H9 (cell line): ENCODE measurements at regions not wholly inside any gene's neighbourhood (a gene's known extent, or its start where the extent isn't known, plus 50 kb on each side); places are given as distances from the start of the nearest gene placed in this dataset.

Source experiments
- DNase-seq: peaks from one replicate; pipeline ENCODE4 v3.0.0-alpha.2; 2017
- H2AFZ ChIP-seq: one replicate; pipeline ENCODE4 v1.6.1; 2013; ENCODE audit warnings: mild to moderate bottlenecking, low read length, control low read depth, moderate library complexity
- H2AK5ac ChIP-seq: 2 replicates; pipeline ENCODE4 v1.6.1; 2013; ENCODE audit warnings: low read length, control low read depth, mixed read lengths; ENCODE audit not compliant: insufficient read length
- H2BK120ac ChIP-seq: one replicate; pipeline ENCODE4 v1.6.1; 2013; ENCODE audit warnings: low read depth, mild to moderate bottlenecking, low read length, control low read depth, inconsistent platforms; ENCODE audit not compliant: poor library complexity, severe bottlenecking
- H2BK12ac ChIP-seq: 2 replicates; pipeline ENCODE4 v1.6.1; 2013; ENCODE audit warnings: low read length, control low read depth, mixed read lengths, low read depth; ENCODE audit not compliant: insufficient read length
- H2BK15ac ChIP-seq: 2 replicates; pipeline ENCODE4 v1.6.1; 2013; ENCODE audit warnings: low read depth, low read length, control low read depth
- H2BK20ac ChIP-seq: one replicate; pipeline ENCODE4 v1.6.1; 2013; ENCODE audit warnings: low read depth, mild to moderate bottlenecking, low read length, control low read depth, inconsistent platforms; ENCODE audit not compliant: poor library complexity, severe bottlenecking
- H2BK5ac ChIP-seq: 2 replicates; pipeline ENCODE4 v1.6.1; 2013; ENCODE audit warnings: low read length, control low read depth, mixed read lengths; ENCODE audit not compliant: insufficient read length
- H3K14ac ChIP-seq: 2 replicates; pipeline ENCODE4 v1.6.1; 2013; ENCODE audit warnings: low read length, control low read depth; ENCODE audit not compliant: insufficient read depth
- H3K18ac ChIP-seq: 2 replicates; pipeline ENCODE4 v1.6.1; 2013; ENCODE audit warnings: low read depth, mild to moderate bottlenecking, mixed read lengths, low read length, control low read depth; ENCODE audit not compliant: insufficient read length
- H3K23ac ChIP-seq: 2 replicates; pipeline ENCODE4 v1.6.1; 2013; ENCODE audit warnings: low read length, control low read depth, mixed read lengths, low read depth; ENCODE audit not compliant: insufficient read length
- H3K23me2 ChIP-seq: 2 replicates; pipeline ENCODE4 v1.6.1; 2013; ENCODE audit warnings: low read depth, mild to moderate bottlenecking, mixed read lengths, low read length, control low read depth; ENCODE audit not compliant: insufficient read length, poor library complexity, severe bottlenecking
- H3K27ac ChIP-seq: 2 replicates; pipeline ENCODE4 v1.5.1; 2013; ENCODE audit warnings: low read length, control low read depth, mixed read lengths, low read depth; ENCODE audit not compliant: insufficient read length
- H3K27me3 ChIP-seq: 2 replicates; pipeline ENCODE4 v1.6.1; 2013; ENCODE audit warnings: low read length, control low read depth, inconsistent platforms; ENCODE audit not compliant: insufficient read depth
- H3K4ac ChIP-seq: 2 replicates; pipeline ENCODE4 v1.6.1; 2013; ENCODE audit warnings: low read depth, mild to moderate bottlenecking, control low read depth, inconsistent platforms, low read length, moderate library complexity
- H3K4me1 ChIP-seq: 2 replicates; pipeline ENCODE4 v1.6.1; 2013; ENCODE audit warnings: low read length, control low read depth, inconsistent platforms; ENCODE audit not compliant: insufficient read depth
- H3K4me2 ChIP-seq: 2 replicates; pipeline ENCODE4 v1.6.1; 2013; ENCODE audit warnings: low read length, control low read depth, mixed read lengths; ENCODE audit not compliant: insufficient read length, insufficient read depth
- H3K56ac ChIP-seq: 2 replicates; pipeline ENCODE4 v1.6.1; 2013; ENCODE audit warnings: low read depth, mild to moderate bottlenecking, mixed read lengths, low read length, control low read depth; ENCODE audit not compliant: insufficient read length
- H3K79me1 ChIP-seq: 2 replicates; pipeline ENCODE4 v1.6.1; 2013; ENCODE audit warnings: low read depth, mild to moderate bottlenecking, moderate library complexity, low read length, control low read depth, inconsistent platforms; ENCODE audit not compliant: insufficient read depth, poor library complexity, severe bottlenecking
- H3K79me2 ChIP-seq: 2 replicates; pipeline ENCODE4 v1.6.1; 2013; ENCODE audit warnings: low read length, control low read depth, inconsistent platforms; ENCODE audit not compliant: insufficient read depth
- H3K9ac ChIP-seq: 2 replicates; pipeline ENCODE4 v1.6.1; 2013; ENCODE audit warnings: low read length, control low read depth, mixed read lengths; ENCODE audit not compliant: insufficient read length; ENCODE audit errors: extremely low read depth
- H3K9me3 ChIP-seq: one replicate; pipeline ENCODE4 v1.6.1; 2013; ENCODE audit warnings: low read depth, low read length, inconsistent platforms; ENCODE audit not compliant: control insufficient read depth
- H3T11ph ChIP-seq: one replicate; pipeline ENCODE4 v1.6.1; 2013; ENCODE audit warnings: mild to moderate bottlenecking, low read length, control low read depth, inconsistent platforms
- H4K20me1 ChIP-seq: one replicate; pipeline ENCODE4 v1.6.1; 2013; ENCODE audit not compliant: control insufficient read depth, insufficient read length, insufficient read depth
- H4K5ac ChIP-seq: 2 replicates; pipeline ENCODE4 v1.6.1; 2013; ENCODE audit warnings: low read depth, mild to moderate bottlenecking, mixed read lengths, low read length, control low read depth; ENCODE audit not compliant: insufficient read length
- H4K8ac ChIP-seq: replicated peaks from 2 replicates; pipeline ENCODE4 v1.6.1; 2013; ENCODE audit warnings: low read length, control low read depth, mixed read lengths, low read depth; ENCODE audit not compliant: insufficient read length
- H4K91ac ChIP-seq: 2 replicates; pipeline ENCODE4 v1.6.1; 2013; ENCODE audit warnings: low read depth, mild to moderate bottlenecking, moderate library complexity, mixed read lengths, low read length, control low read depth; ENCODE audit not compliant: insufficient read length
- H3K27ac Mint-ChIP-seq, 3 experiments: 2 replicates in 2 of 3; 3 replicates in 1 of 3; pipeline ENCODE4 v1.8.0; 2020 to 2021; ENCODE audit warnings: mixed read lengths in 3 of 3, mild to moderate bottlenecking in 1 of 3, moderate library complexity in 1 of 3
- H3K27me3 Mint-ChIP-seq: 2 replicates; pipeline ENCODE4 v1.8.0; 2021; ENCODE audit warnings: low read depth, mild to moderate bottlenecking, moderate library complexity, mixed read lengths
- H3K36me3 Mint-ChIP-seq, 3 experiments: 2 replicates in 2 of 3; 3 replicates in 1 of 3; pipeline ENCODE4 v1.8.0; 2020 to 2021; ENCODE audit warnings: low read depth in 3 of 3, mixed read lengths in 3 of 3; ENCODE audit not compliant: insufficient read depth in 1 of 3
- H3K4me1 Mint-ChIP-seq, 2 experiments: 2 replicates each; pipeline ENCODE4 v1.8.0; 2020; ENCODE audit warnings: mixed read lengths in 2 of 2
- H3K4me3 Mint-ChIP-seq, 2 experiments: 2 replicates in 1 of 2; 3 replicates in 1 of 2; pipeline ENCODE4 v1.8.0; 2020 to 2021; ENCODE audit warnings: mild to moderate bottlenecking in 2 of 2, mixed read lengths in 2 of 2, moderate library complexity in 1 of 2
- H3K9me3 Mint-ChIP-seq, 2 experiments: 2 replicates in 1 of 2; 3 replicates in 1 of 2; pipeline ENCODE4 v1.8.0; 2020; ENCODE audit warnings: mild to moderate bottlenecking in 2 of 2, mixed read lengths in 2 of 2, moderate library complexity in 1 of 2
- CTCF ChIP-seq: fragments of 200-600 bp; sonication (generic); conservative IDR thresholded peaks from 3 replicates; pipeline ENCODE4 v1.8.0; 2021; ENCODE audit warnings: antibody characterized with exemption, mild to moderate bottlenecking

GRCh38 chr6:112667427-112667826 lies 320.3 kb downstream of the RFPL4B start:
- DNase-seq: no peak
- Histone ChIP-seq H3K9ac (no peak overlapping the region), H3K14ac (no peak overlapping the region; the same call in 1 of the 2 replicates), H3K9me3 (no peaks in the 10 kb centered on the region), H4K5ac (no peak overlapping the region), H3K79me2 (no peaks in the 10 kb centered on the region), H2BK15ac (no peak overlapping the region), H2AFZ (no peak overlapping the region), H3K4me2 (no peak overlapping the region), H3K23ac (no peak overlapping the region), H3K27me3 (no peaks in the 10 kb centered on the region), H2BK20ac (no peak overlapping the region), H4K8ac (no peak overlapping the region), H4K20me1 (no peaks in the 10 kb centered on the region), H3K4me1 (no peaks in the 10 kb centered on the region), H3K4ac (no peak overlapping the region), H3K18ac (no peak overlapping the region), H4K91ac (no peak overlapping the region), H2AK5ac (no peak overlapping the region), H3K23me2 (no peaks in the 10 kb centered on the region), H2BK12ac (no peak overlapping the region), H3K79me1 (no peaks in the 10 kb centered on the region), H3K56ac (no peak overlapping the region), H3K27ac (no peak overlapping the region), H3T11ph (no peak overlapping the region), H2BK5ac (no peak overlapping the region), H2BK120ac (no peak overlapping the region)
- H3K27me3 Mint-ChIP-seq: no peaks in the 10 kb centered on the region
- peaks cover 0 to 6% (median 5%) of the 10 kb centered on the region in 3 experiments; a peak in 2 of 7 replicates for H3K36me3 Mint-ChIP-seq
- no peak for TF ChIP-seq CTCF
- no peak overlapping the region for H3K4me3 Mint-ChIP-seq
- H3K27ac Mint-ChIP-seq: no peak overlapping the region
- no peaks in the 10 kb centered on the region for H3K4me1 Mint-ChIP-seq
- peaks cover 3 to 4% of the 10 kb centered on the region in 2 experiments; a peak in 3 of 5 replicates for H3K9me3 Mint-ChIP-seq
